ENCODE measurements at regions not wholly inside any gene's neighbourhood (a gene's known extent, or its start where the extent isn't known, plus 50 kb on each side); places are given as distances from the start of the nearest gene placed in this dataset.
A peak's percentile ranks its signal among the peaks of the same experiment; 100 is the strongest.

GRCh38 chr2:190765386-190766173, 115.0 kb upstream of the GLS start:
- ChIA-PET POLR2A (no interaction called here), CTCF (interaction anchor here (0.5 to 1.5 kb wide), 3 partner anchors 16 to 264 kb away, joined by 3 to 9 read pairs (median 3); no protein-coding TSS in a partner anchor)
- TF ChIP-seq ZNF350 (tag by site-specific recombination; IDR thresholded peaks at IDR 0.05) (no peak), WT1 (tag by site-specific recombination; IDR thresholded peaks at IDR 0.05) (no peak), ZNF777 (tag by site-specific recombination; IDR thresholded peaks at IDR 0.05; ENCODE audit: borderline replicate concordance) (no peak), MYNN (tag by site-specific recombination; IDR thresholded peaks at IDR 0.05; ENCODE audit: borderline replicate concordance) (peak; percentile 75), GFI1B (tag by site-specific recombination; IDR thresholded peaks at IDR 0.05) (no peak), HOXD13 (CRISPR knock-in tag; IDR thresholded peaks at IDR 0.05; ENCODE audit: borderline replicate concordance) (no peak), ZNF174 (tag by site-specific recombination; IDR thresholded peaks at IDR 0.05) (no peak)
- H3K4me3 ChIP-seq (ENCODE audit: low read depth, low read length), result no peak overlapping the region
- no peaks in the 10 kb centered on the region for H3K36me3 ChIP-seq (ENCODE audit: control insufficient read depth in 2 of 2, insufficient read depth in 1 of 2, low read length in 2 of 2)
- no peak overlapping the region for H3K27ac ChIP-seq (ENCODE audit: extremely low read depth, low read depth, low read length)
- no peaks in the 10 kb centered on the region for H3K9me3 ChIP-seq (ENCODE audit: control insufficient read depth, insufficient read depth, low read depth, low read length)
- no peaks in the 10 kb centered on the region; the same call in 1 of the 2 replicates for H3K4me1 ChIP-seq (ENCODE audit: control insufficient read depth, insufficient read depth, low read length)

- ChIA-PET POLR2A (no interaction called here), CTCF (interaction anchor here (0.6 to 1.5 kb wide), 2 partner anchors 16 to 89 kb away, joined by 3 to 9 read pairs; no protein-coding TSS in a partner anchor)
- no peak for TF ChIP-seq ZFHX2 (tag by site-specific recombination; conservative IDR thresholded peaks at IDR 0.05)
- no peak for TF ChIP-seq GLI4 (tag by site-specific recombination; IDR thresholded peaks at IDR 0.05)
- no peak for TF ChIP-seq ZNF830 (tag by site-specific recombination; IDR thresholded peaks at IDR 0.05; ENCODE audit: low read depth)
- no peak for TF ChIP-seq ZBTB17 (tag by site-specific recombination; IDR thresholded peaks at IDR 0.05)
- TF ChIP-seq ZFP41 (tag by site-specific recombination; IDR thresholded peaks at IDR 0.05; ENCODE audit: borderline replicate concordance), result no peak
- TF ChIP-seq KLF9 (tag by site-specific recombination; IDR thresholded peaks at IDR 0.05; ENCODE audit: low read depth), result no peak
- TF ChIP-seq ZNF600 (tag by site-specific recombination; IDR thresholded peaks at IDR 0.05), result no peak
- TF ChIP-seq ZNF843 (tag by site-specific recombination; IDR thresholded peaks at IDR 0.05), result no peak
- no peak for TF ChIP-seq KLF7 (tag by site-specific recombination; IDR thresholded peaks at IDR 0.05; ENCODE audit: borderline replicate concordance)
- TF ChIP-seq ZNF280C (tag by site-specific recombination; IDR thresholded peaks at IDR 0.05), result no peak
- no peak for TF ChIP-seq HOXC10 (CRISPR knock-in tag; IDR thresholded peaks at IDR 0.05)
- no peak for TF ChIP-seq ZNF664 (tag by site-specific recombination; IDR thresholded peaks at IDR 0.05)
- TF ChIP-seq PRDM6 (tag by site-specific recombination; IDR thresholded peaks at IDR 0.05), result no peak
- no peak for TF ChIP-seq AEBP2 (tag by site-specific recombination; IDR thresholded peaks at IDR 0.05; ENCODE audit: borderline replicate concordance)
Observed at GRCh38 chr2:190766174-190766572, 114.4 kb upstream of the GLS start.

More at GRCh38 chr2:190766174-190766572, 114.4 kb upstream of the GLS start:
- no peaks in the 10 kb centered on the region for H3K36me3 ChIP-seq (ENCODE audit: control insufficient read depth in 2 of 2, insufficient read depth in 1 of 2, low read length in 2 of 2)
- H3K27ac ChIP-seq (ENCODE audit: extremely low read depth, low read depth, low read length), result no peak overlapping the region
- no peaks in the 10 kb centered on the region for H3K9me3 ChIP-seq (ENCODE audit: control insufficient read depth, insufficient read depth, low read depth, low read length)
- no peak overlapping the region for H3K4me3 ChIP-seq (ENCODE audit: low read depth, low read length)
- no peaks in the 10 kb centered on the region; the same call in 1 of the 2 replicates for H3K4me1 ChIP-seq (ENCODE audit: control insufficient read depth, insufficient read depth, low read length)
